Hepatocyte (in vitro differentiated cells): ENCODE measurements at regions not wholly inside any gene's neighbourhood (a gene's known extent, or its start where the extent isn't known, plus 50 kb on each side); places are given as distances from the start of the nearest gene placed in this dataset.

Experiments
- CTCF ChIP-seq: fragments of 200-600 bp; sonication (generic); IDR thresholded peaks from 2 replicates; pipeline ENCODE4 v1.5.1; 2016; ENCODE audit warnings: antibody characterized with exemption, mild to moderate bottlenecking; ENCODE audit not compliant: poor library complexity
- EZH2phosphoT487 ChIP-seq: fragments of 200-600 bp; sonication (generic); IDR thresholded peaks from one replicate; pipeline ENCODE4 v1.6.1; 2018; ENCODE audit warnings: antibody characterized with exemption, mild to moderate bottlenecking, low read depth, moderate library complexity; ENCODE audit not compliant: unreplicated experiment, severe bottlenecking

DNA sequence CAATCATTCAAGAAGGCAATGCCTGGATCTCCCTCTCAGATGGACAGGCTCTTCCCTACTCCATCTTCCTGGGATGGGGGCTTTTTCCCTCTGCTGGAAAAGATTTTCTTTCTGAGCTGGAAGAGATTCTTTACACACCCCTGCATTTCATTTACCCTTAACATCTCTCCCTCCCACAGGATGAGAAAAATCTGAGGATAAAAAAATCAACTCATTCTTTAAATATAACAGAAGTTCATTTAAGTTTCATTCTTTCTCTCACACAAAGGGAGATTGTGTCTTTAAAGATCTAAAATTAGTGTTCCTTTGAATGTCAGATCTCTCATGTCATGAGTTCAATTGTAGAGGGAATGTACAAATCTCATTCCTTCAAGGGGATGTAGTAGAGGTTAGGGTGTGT, 109.0 kb downstream of the ZNF518B start:
- no peak for TF ChIP-seq CTCF
- TF ChIP-seq EZH2phosphoT487: no peak
